GM23248 (cell line): ENCODE measurements at regions not wholly inside any gene's neighbourhood (a gene's known extent, or its start where the extent isn't known, plus 50 kb on each side); places are given as distances from the start of the nearest gene placed in this dataset.

ENCODE experiments used
- DNase-seq: peaks from one replicate; pipeline ENCODE4 v3.0.0-alpha.2; 2015
- H2AFZ ChIP-seq: fragments of 200-600 bp; sonication (generic); 2 replicates; pipeline ENCODE4 v1.6.1; 2016; ENCODE audit warnings: antibody characterized with exemption
- H3F3A ChIP-seq: fragments of 200-600 bp; sonication (generic); 2 replicates; pipeline ENCODE4 v1.6.1; 2016; ENCODE audit warnings: mild to moderate bottlenecking, antibody characterized with exemption, mixed run types; ENCODE audit not compliant: insufficient read depth
- H3K27ac ChIP-seq: fragments of 200-600 bp; sonication (generic); 2 replicates; pipeline ENCODE4 v1.5.1; 2016; ENCODE audit warnings: mild to moderate bottlenecking
- H3K27me3 ChIP-seq: fragments of 200-600 bp; sonication (generic); replicated peaks from 2 replicates; pipeline ENCODE4 v1.6.1; 2016; ENCODE audit warnings: mild to moderate bottlenecking; ENCODE audit not compliant: insufficient read depth
- H3K36me3 ChIP-seq: fragments of 200-600 bp; sonication (generic); 2 replicates; pipeline ENCODE4 v1.6.1; 2016; ENCODE audit warnings: low read depth, mild to moderate bottlenecking
- H3K4me1 ChIP-seq: fragments of 200-600 bp; sonication (generic); 2 replicates; pipeline ENCODE4 v1.6.1; 2016; ENCODE audit warnings: mild to moderate bottlenecking; ENCODE audit not compliant: insufficient read depth
- H3K4me2 ChIP-seq: fragments of 200-600 bp; sonication (generic); one replicate; pipeline ENCODE4 v1.6.1; 2016; ENCODE audit warnings: mild to moderate bottlenecking; ENCODE audit not compliant: unreplicated experiment
- H3K4me3 ChIP-seq: fragments of 200-600 bp; sonication (generic); 2 replicates; pipeline ENCODE4 v1.5.1; 2016; ENCODE audit warnings: mild to moderate bottlenecking
- H3K79me2 ChIP-seq: fragments of 200-600 bp; sonication (generic); 2 replicates; pipeline ENCODE4 v1.6.1; 2016; ENCODE audit warnings: mild to moderate bottlenecking; ENCODE audit not compliant: insufficient read depth
- H3K9ac ChIP-seq: fragments of 200-600 bp; sonication (generic); 2 replicates; pipeline ENCODE4 v1.6.1; 2016; ENCODE audit warnings: mild to moderate bottlenecking
- H3K9me2 ChIP-seq: fragments of 200-600 bp; sonication (generic); 2 replicates; pipeline ENCODE4 v1.6.1; 2016; ENCODE audit warnings: mixed run types, mild to moderate bottlenecking, moderate library complexity; ENCODE audit not compliant: insufficient read depth
- H3K9me3 ChIP-seq: fragments of 200-600 bp; sonication (generic); one replicate; pipeline ENCODE4 v1.6.1; 2017; ENCODE audit warnings: low read depth
- H4K20me1 ChIP-seq: fragments of 200-600 bp; sonication (generic); 2 replicates; pipeline ENCODE4 v1.6.0; 2016; ENCODE audit not compliant: insufficient read depth
- EZH2 ChIP-seq: fragments of 200-600 bp; sonication (generic); IDR thresholded peaks from 2 replicates; pipeline ENCODE4 v1.6.1; 2018; ENCODE audit warnings: antibody characterized with exemption, mild to moderate bottlenecking; ENCODE audit not compliant: insufficient read depth, poor library complexity, severe bottlenecking
- EZH2phosphoT487 ChIP-seq: fragments of 200-600 bp; sonication (generic); IDR thresholded peaks from 2 replicates; pipeline ENCODE4 v1.6.1; 2018; ENCODE audit warnings: antibody characterized with exemption, moderate library complexity, mild to moderate bottlenecking, low read depth; ENCODE audit not compliant: insufficient read depth
- WGBS, 2 experiments: methylation state at CpG; one replicate each; pipeline ENCODE4 v1.1.6; 2015 to 2017; ENCODE audit warnings: low lambda C conversion rate in 2 of 2, low coverage in 1 of 2; ENCODE audit errors: missing lambda C conversion rate in 2 of 2; 5-methylcytosine and 5-hydroxymethylcytosine counted together
- in situ Hi-C: fragments of 300-500 bp; cut with MboI; formaldehyde crosslinking; loops from 2 replicates; pipeline ENCODE4 v1.15.0; 2020

- H3K36me3 ChIP-seq: no peaks in the 10 kb centered on the region
- H3K4me2 ChIP-seq: no peak overlapping the region
- no peaks in the 10 kb centered on the region for H4K20me1 ChIP-seq
- H3K4me1 ChIP-seq: no peaks in the 10 kb centered on the region
- no peaks in the 10 kb centered on the region for H3K79me2 ChIP-seq
- no peak overlapping the region for H3K4me3 ChIP-seq
- DNase-seq: no peak
- no peak overlapping the region for H2AFZ ChIP-seq
- TF ChIP-seq EZH2phosphoT487: no peak
- TF ChIP-seq EZH2: no peak
- H3K27me3 ChIP-seq: no peaks in the 10 kb centered on the region
- no peaks in the 10 kb centered on the region for H3K9me2 ChIP-seq
- no peak overlapping the region for H3K9ac ChIP-seq
- H3F3A ChIP-seq: no peaks in the 10 kb centered on the region
- H3K27ac ChIP-seq: no peak overlapping the region
- H3K9me3 ChIP-seq: no peaks in the 10 kb centered on the region
- 55 to 56% methylated on average over 8 of the region's 8 CpGs for WGBS, 2 experiments
- in situ Hi-C loops: loop anchor here (10.0 kb wide), 1 partner anchor 352 kb away; no protein-coding TSS in a partner anchor
Measured at GRCh38 chr7:106792233-106792926, 72.7 kb upstream of the PIK3CG start.

- no peaks in the 10 kb centered on the region for H3F3A ChIP-seq
- peak; percentile 30 for DNase-seq
- H3K4me3 ChIP-seq: no peak overlapping the region
- H3K9ac ChIP-seq: no peak overlapping the region
- TF ChIP-seq EZH2 (no peak), EZH2phosphoT487 (no peak)
- H2AFZ ChIP-seq: no peak overlapping the region
- no peaks in the 10 kb centered on the region for H3K9me2 ChIP-seq
- H3K79me2 ChIP-seq: no peaks in the 10 kb centered on the region
- no peaks in the 10 kb centered on the region for H3K36me3 ChIP-seq
- H4K20me1 ChIP-seq: no peaks in the 10 kb centered on the region
- no peak overlapping the region for H3K27ac ChIP-seq
- H3K9me3 ChIP-seq: no peaks in the 10 kb centered on the region
- in situ Hi-C loops: loop anchor here (10.0 kb wide), 1 partner anchor 352 kb away; no protein-coding TSS in a partner anchor
- H3K27me3 ChIP-seq: no peaks in the 10 kb centered on the region
- WGBS, 2 experiments: 59 to 67% methylated on average over 7 of the region's 7 CpGs
- H3K4me2 ChIP-seq: no peak overlapping the region
- H3K4me1 ChIP-seq: no peaks in the 10 kb centered on the region
Measured at GRCh38 chr7:106793015-106793975, 71.8 kb upstream of the PIK3CG start.

GRCh38 chr7:106794276-106795083, 70.6 kb upstream of the PIK3CG start:
- Histone ChIP-seq H3K9ac (no peak overlapping the region), H3K9me3 (no peaks in the 10 kb centered on the region), H3K27me3 (no peaks in the 10 kb centered on the region), H4K20me1 (no peaks in the 10 kb centered on the region), H3K9me2 (no peaks in the 10 kb centered on the region), H3K27ac (no peak overlapping the region), H2AFZ (no peak overlapping the region), H3K79me2 (no peaks in the 10 kb centered on the region), H3K4me3 (no peak overlapping the region), H3K4me1 (no peaks in the 10 kb centered on the region), H3F3A (no peaks in the 10 kb centered on the region), H3K4me2 (no peak overlapping the region), H3K36me3 (no peaks in the 10 kb centered on the region)
- TF ChIP-seq EZH2: no peak
- no peak for TF ChIP-seq EZH2phosphoT487
- 71 to 77% methylated on average over 6 of the region's 6 CpGs for WGBS, 2 experiments
- no peak for DNase-seq
- in situ Hi-C loops: loop anchor here (10.0 kb wide), 1 partner anchor 350 kb away; no protein-coding TSS in a partner anchor
